ENCODE measurements at regions not wholly inside any gene's neighbourhood (a gene's known extent, or its start where the extent isn't known, plus 50 kb on each side); places are given as distances from the start of the nearest gene placed in this dataset.

DNA sequence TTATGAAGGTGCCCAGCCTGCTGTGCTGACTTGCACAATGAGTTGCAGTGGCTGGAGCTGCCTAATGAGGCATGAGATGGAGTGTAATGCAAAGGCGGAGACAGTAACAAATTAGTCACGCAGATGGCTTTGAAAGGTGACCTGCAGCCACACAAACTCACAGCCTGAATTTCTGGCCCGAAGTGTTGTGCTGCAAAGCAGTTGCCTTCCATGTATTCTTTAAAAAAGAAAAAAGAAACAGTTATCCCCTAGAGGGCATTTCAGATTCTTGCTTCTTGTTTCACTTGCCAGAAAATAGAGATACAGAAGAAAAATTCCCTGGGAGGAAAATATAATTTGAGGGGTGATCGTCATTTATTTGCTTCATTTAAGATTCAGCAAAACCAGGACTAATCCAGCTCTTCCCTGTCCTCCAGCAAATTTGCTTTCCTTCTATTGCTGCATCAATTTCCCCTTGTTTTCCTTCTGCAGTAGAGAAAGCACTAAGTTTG is 239.9 kb downstream of the ADRA2A start:
- TF ChIP-seq, protein P1, sequence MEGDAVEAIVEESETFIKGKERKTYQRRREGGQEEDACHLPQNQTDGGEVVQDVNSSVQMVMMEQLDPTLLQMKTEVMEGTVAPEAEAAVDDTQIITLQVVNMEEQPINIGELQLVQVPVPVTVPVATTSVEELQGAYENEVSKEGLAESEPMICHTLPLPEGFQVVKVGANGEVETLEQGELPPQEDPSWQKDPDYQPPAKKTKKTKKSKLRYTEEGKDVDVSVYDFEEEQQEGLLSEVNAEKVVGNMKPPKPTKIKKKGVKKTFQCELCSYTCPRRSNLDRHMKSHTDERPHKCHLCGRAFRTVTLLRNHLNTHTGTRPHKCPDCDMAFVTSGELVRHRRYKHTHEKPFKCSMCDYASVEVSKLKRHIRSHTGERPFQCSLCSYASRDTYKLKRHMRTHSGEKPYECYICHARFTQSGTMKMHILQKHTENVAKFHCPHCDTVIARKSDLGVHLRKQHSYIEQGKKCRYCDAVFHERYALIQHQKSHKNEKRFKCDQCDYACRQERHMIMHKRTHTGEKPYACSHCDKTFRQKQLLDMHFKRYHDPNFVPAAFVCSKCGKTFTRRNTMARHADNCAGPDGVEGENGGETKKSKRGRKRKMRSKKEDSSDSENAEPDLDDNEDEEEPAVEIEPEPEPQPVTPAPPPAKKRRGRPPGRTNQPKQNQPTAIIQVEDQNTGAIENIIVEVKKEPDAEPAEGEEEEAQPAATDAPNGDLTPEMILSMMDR (conservative IDR thresholded peaks at IDR 0.05; ENCODE audit: low read length): no peak
- no peak for TF ChIP-seq EZH2phosphoT487 (IDR thresholded peaks at IDR 0.05; ENCODE audit: borderline replicate concordance)

All from Loucy (cell line).